PC-3 (cell line): ENCODE measurements at regions not wholly inside any gene's neighbourhood (a gene's known extent, or its start where the extent isn't known, plus 50 kb on each side); places are given as distances from the start of the nearest gene placed in this dataset.

ENCODE experiments used
- ATAC-seq: fragments of 200-7000 bp; cut with Tn5 transposase; 2 replicates; pipeline ENCODE4 v1.9.1; 2020; ENCODE audit warnings: mild to moderate bottlenecking, moderate library complexity
- BruUV-seq: library from RNA; stranded (reverse); fragments of 400-500 nt; replicated peaks from 2 replicates; lab custom pipeline; 2021; lab: Mats Ljungman, UMichigan
- CTCF ChIA-PET: fragments of 300-600 bp; sonication (Branson Sonifier 250); formaldehyde crosslinking; loops from one replicate; lab custom pipeline; 2022; ENCODE audit warnings: antibody characterized with exemption; lab: Charles Lee
- POLR2A ChIA-PET: fragments of 300-600 bp; sonication (Branson Sonifier 250); formaldehyde crosslinking; loops from one replicate; lab custom pipeline; 2022; ENCODE audit warnings: antibody characterized with exemption; ENCODE audit not compliant: unreplicated experiment; lab: Charles Lee
- DNase-seq: peaks from one replicate; pipeline ENCODE4 v3.0.0-alpha.2; 2015
- H2AFZ ChIP-seq: fragments of 300-600 bp; sonication (generic); 2 replicates; pipeline ENCODE4 v1.6.0; 2016; ENCODE audit warnings: antibody characterized with exemption, low read length
- H3F3A ChIP-seq: fragments of 300-600 bp; sonication (generic); one replicate; pipeline ENCODE4 v1.6.0; 2017; ENCODE audit warnings: antibody characterized with exemption, low read length, control low read depth, mild to moderate bottlenecking; ENCODE audit not compliant: unreplicated experiment
- H3K27ac ChIP-seq: fragments of 300-600 bp; sonication (generic); 2 replicates; pipeline ENCODE4 v1.5.1; 2016; ENCODE audit warnings: mild to moderate bottlenecking, low read length
- H3K27me3 ChIP-seq: fragments of 300-600 bp; sonication (generic); 2 replicates; pipeline ENCODE4 v1.6.1; 2016; ENCODE audit warnings: low read length, mixed read lengths
- H3K36me3 ChIP-seq: fragments of 300-600 bp; sonication (generic); 2 replicates; pipeline ENCODE4 v1.6.1; 2016; ENCODE audit warnings: low read depth, mixed run types, low read length, mixed read lengths
- H3K4me1 ChIP-seq: fragments of 300-600 bp; sonication (generic); 2 replicates; pipeline ENCODE4 v1.5.1; 2016; ENCODE audit warnings: low read length; ENCODE audit not compliant: insufficient read depth
- H3K4me2 ChIP-seq: fragments of 300-600 bp; sonication (generic); 2 replicates; pipeline ENCODE4 v1.6.0; 2016; ENCODE audit warnings: low read length
- H3K4me3 ChIP-seq: fragments of 300-600 bp; sonication (generic); 2 replicates; pipeline ENCODE4 v1.5.1; 2016; ENCODE audit warnings: mild to moderate bottlenecking, low read length, mixed read lengths
- H3K79me2 ChIP-seq: fragments of 300-600 bp; sonication (generic); 2 replicates; pipeline ENCODE4 v1.6.1; 2017; ENCODE audit warnings: low read length, mixed read lengths
- H3K9ac ChIP-seq: fragments of 300-600 bp; sonication (generic); 2 replicates; pipeline ENCODE4 v1.6.0; 2016; ENCODE audit warnings: mild to moderate bottlenecking, low read length
- H3K9me2 ChIP-seq: fragments of 300-600 bp; sonication (generic); replicated peaks from 2 replicates; pipeline ENCODE4 v1.6.1; 2016; ENCODE audit warnings: mixed run types, low read length, mixed read lengths
- H3K9me3 ChIP-seq: fragments of 300-600 bp; sonication (generic); 2 replicates; pipeline ENCODE4 v1.6.1; 2016; ENCODE audit warnings: low read length, mixed read lengths
- H4K20me1 ChIP-seq: fragments of 300-600 bp; sonication (generic); 2 replicates; pipeline ENCODE4 v1.6.1; 2016; ENCODE audit warnings: low read length, mixed read lengths
- EZH2 ChIP-seq: fragments of 300-600 bp; sonication (generic); IDR thresholded peaks from one replicate; pipeline ENCODE4 v1.6.1; 2017; ENCODE audit warnings: antibody characterized with exemption, mild to moderate bottlenecking, low read length; ENCODE audit not compliant: unreplicated experiment
- EZH2phosphoT487 ChIP-seq: fragments of 300-600 bp; sonication (generic); IDR thresholded peaks from 2 replicates; pipeline ENCODE4 v1.6.1; 2018; ENCODE audit warnings: mild to moderate bottlenecking, antibody characterized with exemption, low read length, borderline replicate concordance
- intact Hi-C: fragments of 100-400 bp; cut with micrococcal nuclease; formaldehyde crosslinking; loops from 2 replicates; pipeline ENCODE4 v1.9.0; 2023
- TF ChIP-seq, protein P1 (sequence below): fragments of 300-600 bp; sonication (generic); conservative IDR thresholded peaks from 2 replicates; pipeline ENCODE4 v1.5.1; 2017; ENCODE audit warnings: antibody characterized with exemption, low read depth, mild to moderate bottlenecking, low read length

DNA sequence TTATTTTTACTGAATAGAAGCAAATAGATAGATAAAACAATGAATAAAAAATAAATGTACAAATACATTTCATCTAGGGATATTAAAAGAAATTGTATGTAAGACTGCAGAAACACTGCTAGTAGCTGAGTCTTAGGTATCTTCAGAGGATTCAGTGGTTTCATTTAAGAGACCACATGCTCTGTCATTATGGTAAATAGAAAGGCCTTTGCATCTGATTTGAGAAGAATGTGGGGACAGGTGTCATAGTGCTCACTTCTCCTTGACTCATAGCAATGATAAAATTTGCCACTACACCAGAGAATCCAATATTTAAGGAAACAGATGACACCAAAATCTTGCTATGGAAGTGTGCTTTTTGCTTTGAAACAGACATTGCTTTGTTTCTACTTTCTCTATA is 59.8 kb upstream of the PPP1R2C start:
- H3K27me3 ChIP-seq, result no peaks in the 10 kb centered on the region
- BruUV-seq, result no TSS peak
- no peak overlapping the region for H3K4me3 ChIP-seq
- H3K9ac ChIP-seq, result no peak overlapping the region
- H3F3A ChIP-seq, result no peaks in the 10 kb centered on the region
- H3K4me1 ChIP-seq, result no peaks in the 10 kb centered on the region
- CTCF ChIA-PET, result no interaction called here
- H2AFZ ChIP-seq, result no peak overlapping the region
- H3K4me2 ChIP-seq, result no peak overlapping the region
- intact Hi-C loops, result no loop called here
- POLR2A ChIA-PET, result no interaction called here
- H4K20me1 ChIP-seq, result no peaks in the 10 kb centered on the region
- DNase-seq (no peak), ATAC-seq (no peak)
- no peaks in the 10 kb centered on the region for H3K79me2 ChIP-seq
- H3K9me2 ChIP-seq, result no peaks in the 10 kb centered on the region
- H3K27ac ChIP-seq, result no peak overlapping the region
- no peaks in the 10 kb centered on the region for H3K36me3 ChIP-seq
- H3K9me3 ChIP-seq, result no peaks in the 10 kb centered on the region
- TF ChIP-seq EZH2phosphoT487 (no peak), EZH2 (no peak)
- TF ChIP-seq, protein P1, sequence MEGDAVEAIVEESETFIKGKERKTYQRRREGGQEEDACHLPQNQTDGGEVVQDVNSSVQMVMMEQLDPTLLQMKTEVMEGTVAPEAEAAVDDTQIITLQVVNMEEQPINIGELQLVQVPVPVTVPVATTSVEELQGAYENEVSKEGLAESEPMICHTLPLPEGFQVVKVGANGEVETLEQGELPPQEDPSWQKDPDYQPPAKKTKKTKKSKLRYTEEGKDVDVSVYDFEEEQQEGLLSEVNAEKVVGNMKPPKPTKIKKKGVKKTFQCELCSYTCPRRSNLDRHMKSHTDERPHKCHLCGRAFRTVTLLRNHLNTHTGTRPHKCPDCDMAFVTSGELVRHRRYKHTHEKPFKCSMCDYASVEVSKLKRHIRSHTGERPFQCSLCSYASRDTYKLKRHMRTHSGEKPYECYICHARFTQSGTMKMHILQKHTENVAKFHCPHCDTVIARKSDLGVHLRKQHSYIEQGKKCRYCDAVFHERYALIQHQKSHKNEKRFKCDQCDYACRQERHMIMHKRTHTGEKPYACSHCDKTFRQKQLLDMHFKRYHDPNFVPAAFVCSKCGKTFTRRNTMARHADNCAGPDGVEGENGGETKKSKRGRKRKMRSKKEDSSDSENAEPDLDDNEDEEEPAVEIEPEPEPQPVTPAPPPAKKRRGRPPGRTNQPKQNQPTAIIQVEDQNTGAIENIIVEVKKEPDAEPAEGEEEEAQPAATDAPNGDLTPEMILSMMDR, result no peak

DNA sequence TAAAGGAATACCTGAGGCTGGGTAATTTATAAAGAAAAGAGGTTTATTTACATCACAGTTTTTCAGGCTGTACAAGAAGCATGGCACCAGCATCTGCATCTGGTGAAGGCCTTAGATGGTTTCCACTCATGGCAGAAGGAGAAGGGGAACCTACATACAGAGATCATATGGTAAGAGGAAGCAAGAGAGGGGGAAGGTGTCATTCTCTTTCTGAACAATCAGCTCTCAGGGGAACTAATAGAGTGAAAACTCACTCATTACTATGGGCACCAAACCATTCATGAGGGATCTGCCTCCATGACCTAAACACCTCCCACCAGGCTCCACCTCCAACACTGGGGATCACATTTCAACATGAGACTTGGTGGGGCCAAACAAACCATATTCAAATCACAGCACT is 61.7 kb upstream of the PPP1R2C start:
- Histone ChIP-seq H3F3A (no peaks in the 10 kb centered on the region), H3K4me2 (no peak overlapping the region), H3K9ac (no peak overlapping the region), H3K9me2 (no peaks in the 10 kb centered on the region), H3K4me3 (no peak overlapping the region), H4K20me1 (no peaks in the 10 kb centered on the region), H3K27ac (no peak overlapping the region), H3K9me3 (no peaks in the 10 kb centered on the region), H3K27me3 (no peaks in the 10 kb centered on the region), H3K36me3 (no peaks in the 10 kb centered on the region), H3K4me1 (no peaks in the 10 kb centered on the region), H2AFZ (no peak overlapping the region), H3K79me2 (no peaks in the 10 kb centered on the region)
- DNase-seq (no peak), ATAC-seq (no peak)
- ChIA-PET CTCF (no interaction called here), POLR2A (no interaction called here)
- intact Hi-C loops, result no loop called here
- no TSS peak for BruUV-seq
- TF ChIP-seq, protein P1, result no peak
- no peak for TF ChIP-seq EZH2phosphoT487

DNA sequence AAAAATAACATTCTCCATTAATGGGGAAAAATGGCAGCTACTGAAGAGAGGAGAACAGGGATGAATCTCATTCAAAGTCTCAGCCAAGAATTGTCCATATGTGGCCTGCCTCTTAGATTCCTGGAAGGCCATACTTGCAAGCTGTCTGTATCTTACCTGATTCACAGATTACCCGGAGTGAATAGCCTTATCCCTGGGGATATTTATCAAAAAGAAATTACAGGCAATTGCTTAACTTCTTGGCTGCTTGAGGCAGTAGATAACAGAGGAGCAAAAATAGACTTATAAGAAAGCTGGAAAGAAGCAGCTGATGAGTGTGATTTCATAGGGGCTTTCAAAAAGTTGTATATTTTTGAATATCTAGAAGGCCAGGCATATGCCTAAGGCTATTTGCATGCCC is 68.8 kb upstream of the PPP1R2C start:
- CTCF ChIA-PET, result no interaction called here
- TF ChIP-seq, protein P1, result no peak
- TF ChIP-seq EZH2 (no peak), EZH2phosphoT487 (no peak)

More for the DNA sequence above, 68.8 kb upstream of the PPP1R2C start:
- BruUV-seq, result no TSS peak
- Histone ChIP-seq H3K27me3 (no peaks in the 10 kb centered on the region), H3K4me1 (no peaks in the 10 kb centered on the region), H3K79me2 (no peaks in the 10 kb centered on the region), H2AFZ (no peak overlapping the region), H4K20me1 (no peaks in the 10 kb centered on the region), H3K36me3 (no peaks in the 10 kb centered on the region), H3K9me2 (no peaks in the 10 kb centered on the region), H3K9me3 (no peaks in the 10 kb centered on the region), H3K27ac (no peak overlapping the region), H3K4me3 (no peak overlapping the region), H3K9ac (no peak overlapping the region), H3K4me2 (no peak overlapping the region), H3F3A (no peaks in the 10 kb centered on the region)
- POLR2A ChIA-PET, result no interaction called here
- DNase-seq (no peak), ATAC-seq (no peak)
- intact Hi-C loops, result no loop called here
